Astrocyte (in vitro differentiated cells and primary cell): ENCODE measurements at regions not wholly inside any gene's neighbourhood (a gene's known extent, or its start where the extent isn't known, plus 50 kb on each side); places are given as distances from the start of the nearest gene placed in this dataset.

Experiments
- DNase-seq: peaks from one replicate; pipeline ENCODE4 v3.0.0-alpha.2; 2010; ENCODE audit warnings: low read depth
- FAIRE-seq: peaks from 2 replicates; lab custom pipeline; 2011; peaks lifted over from hg19 to GRCh38; lab: Jason Lieb, UNC
- H2AFZ ChIP-seq: 2 replicates; pipeline ENCODE4 v1.6.0; 2012; ENCODE audit warnings: low read depth, low read length, inconsistent platforms
- H3K27ac ChIP-seq: 2 replicates; pipeline ENCODE4 v1.5.1; 2011; ENCODE audit warnings: low read depth, low read length, inconsistent platforms
- H3K27me3 ChIP-seq: 2 replicates; pipeline ENCODE4 v1.6.0; 2011; ENCODE audit warnings: low read length, inconsistent platforms; ENCODE audit not compliant: insufficient read depth
- H3K36me3 ChIP-seq: 2 replicates; pipeline ENCODE4 v1.5.1; 2011; ENCODE audit warnings: low read length, inconsistent platforms; ENCODE audit not compliant: insufficient read depth
- H3K4me1 ChIP-seq: 2 replicates; pipeline ENCODE4 v1.5.1; 2011; ENCODE audit warnings: low read length, inconsistent platforms; ENCODE audit not compliant: insufficient read depth
- H3K4me2 ChIP-seq: 2 replicates; pipeline ENCODE4 v1.6.0; 2012; ENCODE audit warnings: low read length, inconsistent platforms
- H3K4me3 ChIP-seq: 2 replicates; pipeline ENCODE4 v1.5.1; 2011; ENCODE audit warnings: low read depth, mild to moderate bottlenecking, low read length, inconsistent platforms; ENCODE audit not compliant: insufficient read depth
- H3K79me2 ChIP-seq: 2 replicates; pipeline ENCODE4 v1.6.0; 2012; ENCODE audit warnings: mild to moderate bottlenecking, low read length, inconsistent platforms; ENCODE audit not compliant: insufficient read depth
- H3K9ac ChIP-seq: 2 replicates; pipeline ENCODE4 v1.6.0; 2012; ENCODE audit warnings: mild to moderate bottlenecking, low read length, inconsistent platforms
- H3K9me3 ChIP-seq: 2 replicates; pipeline ENCODE4 v1.5.1; 2012; ENCODE audit warnings: low read depth, mild to moderate bottlenecking, low read length, inconsistent platforms; ENCODE audit not compliant: insufficient read depth
- H4K20me1 ChIP-seq: 2 replicates; pipeline ENCODE4 v1.6.0; 2012; ENCODE audit warnings: low read length, inconsistent platforms; ENCODE audit not compliant: insufficient read depth
- H3K27ac Mint-ChIP-seq: one replicate; pipeline ENCODE4 v1.8.0; 2021; ENCODE audit warnings: mild to moderate bottlenecking, mixed read lengths; ENCODE audit not compliant: unreplicated experiment
- H3K27me3 Mint-ChIP-seq: one replicate; pipeline ENCODE4 v1.8.0; 2021; ENCODE audit warnings: low read depth, mixed read lengths; ENCODE audit not compliant: unreplicated experiment
- H3K36me3 Mint-ChIP-seq: one replicate; pipeline ENCODE4 v1.8.0; 2021; ENCODE audit warnings: low read depth, mixed read lengths; ENCODE audit not compliant: unreplicated experiment
- H3K4me1 Mint-ChIP-seq: one replicate; pipeline ENCODE4 v1.8.0; 2021; ENCODE audit warnings: low read depth, mixed read lengths; ENCODE audit not compliant: unreplicated experiment
- H3K4me3 Mint-ChIP-seq: one replicate; pipeline ENCODE4 v1.8.0; 2021; ENCODE audit warnings: mild to moderate bottlenecking, moderate library complexity, mixed read lengths; ENCODE audit not compliant: unreplicated experiment
- H3K9me3 Mint-ChIP-seq: one replicate; pipeline ENCODE4 v1.8.0; 2021; ENCODE audit warnings: mild to moderate bottlenecking, mixed read lengths; ENCODE audit not compliant: unreplicated experiment
- CTCF ChIP-seq: IDR thresholded peaks from 2 replicates; pipeline ENCODE4 v1.5.1; 2011; ENCODE audit warnings: low read depth, mild to moderate bottlenecking, inconsistent platforms, low read length, moderate library complexity; ENCODE audit not compliant: insufficient read depth
- EZH2 ChIP-seq: IDR thresholded peaks from 2 replicates; pipeline ENCODE4 v1.6.1; 2012; ENCODE audit warnings: mild to moderate bottlenecking, low read length, inconsistent platforms; ENCODE audit not compliant: insufficient read depth

DNA sequence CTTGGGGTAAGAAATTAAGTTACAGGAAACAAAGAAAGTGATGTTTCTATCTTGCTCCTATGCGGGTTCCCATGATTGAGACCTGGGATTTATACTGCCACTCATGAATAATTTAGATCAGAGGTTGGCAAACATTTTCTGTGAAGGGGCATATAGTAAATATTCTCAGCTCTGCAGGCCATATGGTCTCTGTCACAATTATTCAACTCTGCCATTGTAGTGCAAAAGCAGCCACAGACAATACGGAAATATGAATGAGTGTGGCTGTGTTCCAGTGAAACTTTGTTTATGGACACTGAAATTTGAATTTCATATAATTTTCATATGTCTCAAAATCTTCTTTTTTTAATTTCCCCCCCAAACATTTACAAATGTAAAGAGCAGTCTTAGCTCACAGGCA, 127.2 kb downstream of the FOXD2 start:
- no peaks in the 10 kb centered on the region for H3K9me3 ChIP-seq
- H3K4me1 ChIP-seq: peaks cover 10% of the 10 kb centered on the region
- no peaks in the 10 kb centered on the region for H3K36me3 ChIP-seq
- H4K20me1 ChIP-seq: no peaks in the 10 kb centered on the region
- no peaks in the 10 kb centered on the region for H3K36me3 Mint-ChIP-seq
- no peak overlapping the region for H3K4me3 ChIP-seq
- DNase-seq (no peak), FAIRE-seq (no peak)
- no peak overlapping the region for H3K4me2 ChIP-seq
- peaks cover 34% of the 10 kb centered on the region for H3K27me3 Mint-ChIP-seq
- no peak overlapping the region for H3K4me3 Mint-ChIP-seq
- peaks cover 9% of the 10 kb centered on the region for H3K27me3 ChIP-seq
- no peak overlapping the region for H3K9ac ChIP-seq
- H3K27ac ChIP-seq: no peak overlapping the region
- TF ChIP-seq CTCF (no peak), EZH2 (no peak)
- H3K4me1 Mint-ChIP-seq: peaks cover 20% of the 10 kb centered on the region
- H3K27ac Mint-ChIP-seq: no peak overlapping the region
- H3K79me2 ChIP-seq: no peaks in the 10 kb centered on the region
- H3K9me3 Mint-ChIP-seq: no peaks in the 10 kb centered on the region
- H2AFZ ChIP-seq: no peak overlapping the region

- Histone ChIP-seq H3K27me3 (peaks cover 4% of the 10 kb centered on the region), H3K9me3 (no peaks in the 10 kb centered on the region), H3K9ac (no peak overlapping the region), H2AFZ (no peak overlapping the region), H3K27ac (no peak overlapping the region), H4K20me1 (no peaks in the 10 kb centered on the region), H3K36me3 (no peaks in the 10 kb centered on the region), H3K79me2 (no peaks in the 10 kb centered on the region), H3K4me1 (peaks cover 15% of the 10 kb centered on the region), H3K4me2 (no peak overlapping the region), H3K4me3 (no peak overlapping the region)
- Mint-ChIP-seq H3K27me3 (peaks cover 31% of the 10 kb centered on the region), H3K4me1 (peaks cover 22% of the 10 kb centered on the region), H3K4me3 (no peak overlapping the region), H3K27ac (no peak overlapping the region), H3K9me3 (no peaks in the 10 kb centered on the region), H3K36me3 (no peaks in the 10 kb centered on the region)
- no peak for DNase-seq
- TF ChIP-seq EZH2 (no peak), CTCF (no peak)
- FAIRE-seq: no peak
Observed at GRCh38 chr1:47565676-47566075, 127.8 kb downstream of the FOXD2 start.

DNA sequence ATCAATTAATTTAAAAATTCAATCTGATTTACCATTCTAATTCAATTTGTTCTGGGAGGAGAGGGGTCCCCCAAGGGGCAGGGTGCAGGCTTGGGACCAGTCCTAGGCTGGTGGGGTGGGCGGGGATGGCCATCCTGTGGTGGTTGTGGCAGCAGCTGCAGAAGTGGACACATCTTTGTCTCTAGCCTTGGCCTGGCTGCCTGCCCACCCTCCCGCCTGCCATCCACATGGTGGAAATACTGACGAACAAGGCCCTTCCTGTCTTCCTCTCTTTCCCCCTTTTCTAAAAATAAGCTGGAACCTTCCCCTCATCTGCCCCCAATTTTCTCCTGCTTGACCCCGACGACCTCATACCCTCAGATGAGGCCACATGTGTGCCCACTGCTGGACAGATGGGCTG, 130.9 kb downstream of the FOXD2 start:
- FAIRE-seq (no peak), DNase-seq (no peak)
- Mint-ChIP-seq H3K9me3 (no peaks in the 10 kb centered on the region), H3K4me3 (no peak overlapping the region), H3K36me3 (no peaks in the 10 kb centered on the region), H3K27ac (no peak overlapping the region), H3K4me1 (peaks cover 20% of the 10 kb centered on the region), H3K27me3 (peaks cover 27% of the 10 kb centered on the region)
- H3K79me2 ChIP-seq: no peaks in the 10 kb centered on the region
- no peak overlapping the region for H3K27ac ChIP-seq
- TF ChIP-seq CTCF (no peak), EZH2 (no peak)
- no peaks in the 10 kb centered on the region for H3K9me3 ChIP-seq
- no peak overlapping the region for H3K4me3 ChIP-seq
- no peak overlapping the region for H2AFZ ChIP-seq
- H3K4me1 ChIP-seq: peaks cover 20% of the 10 kb centered on the region
- H3K36me3 ChIP-seq: no peaks in the 10 kb centered on the region
- no peak overlapping the region for H3K4me2 ChIP-seq
- H4K20me1 ChIP-seq: no peaks in the 10 kb centered on the region
- H3K9ac ChIP-seq: no peak overlapping the region
- H3K27me3 ChIP-seq: peaks cover 3% of the 10 kb centered on the region
